ENCODE measurements at regions not wholly inside any gene's neighbourhood (a gene's known extent, or its start where the extent isn't known, plus 50 kb on each side); places are given as distances from the start of the nearest gene placed in this dataset.

- TF ChIP-seq TBL1XR1 (IDR thresholded peaks at IDR 0.05; ENCODE audit: low read depth, low read length): no peak
- TF ChIP-seq POLR2A (IDR thresholded peaks at IDR 0.05; ENCODE audit: low read depth, low read length): no peak
- TF ChIP-seq CUX1 (IDR thresholded peaks at IDR 0.05; ENCODE audit: insufficient replicate concordance, low read depth, low read length): no peak
- no peak for TF ChIP-seq HSF1 (IDR thresholded peaks at IDR 0.05; ENCODE audit: low read depth, low read length)
- no peak for TF ChIP-seq EZH2 (IDR thresholded peaks at IDR 0.05; ENCODE audit: borderline replicate concordance, control insufficient read depth, low read depth, low read length)
- no peak for TF ChIP-seq CTCF (IDR thresholded peaks at IDR 0.05 in 2 of 3, conservative IDR thresholded peaks at IDR 0.05 in 1 of 3; ENCODE audit: control insufficient read depth in 2 of 3, extremely low read depth in 1 of 3, insufficient read depth in 1 of 3, low read depth in 3 of 3, low read length in 3 of 3)
- TF ChIP-seq, protein P1, sequence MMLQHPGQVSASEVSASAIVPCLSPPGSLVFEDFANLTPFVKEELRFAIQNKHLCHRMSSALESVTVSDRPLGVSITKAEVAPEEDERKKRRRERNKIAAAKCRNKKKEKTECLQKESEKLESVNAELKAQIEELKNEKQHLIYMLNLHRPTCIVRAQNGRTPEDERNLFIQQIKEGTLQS (IDR thresholded peaks at IDR 0.05; ENCODE audit: borderline replicate concordance, extremely low read depth, low read depth, low read length): no peak
- TF ChIP-seq CHD2 (IDR thresholded peaks at IDR 0.05; ENCODE audit: borderline replicate concordance, low read depth, low read length): no peak
- no peak for TF ChIP-seq ZNF24 (IDR thresholded peaks at IDR 0.05)
- no peak for TF ChIP-seq YY1 (IDR thresholded peaks at IDR 0.05; ENCODE audit: low read depth, low read length)
- no peak for TF ChIP-seq HDAC2 (IDR thresholded peaks at IDR 0.05)
Measured at GRCh38 chr12:47409310-47409987, 296.4 kb downstream of the RPAP3 start.

All from GM12878 (cell line).